ENCODE measurements at regions not wholly inside any gene's neighbourhood (a gene's known extent, or its start where the extent isn't known, plus 50 kb on each side); places are given as distances from the start of the nearest gene placed in this dataset.
"Not testable (repeated sequence)": the region's sequence is repeated elsewhere in the genome, so short reads cannot be mapped to it uniquely, and the experiment has no call there.

DNA sequence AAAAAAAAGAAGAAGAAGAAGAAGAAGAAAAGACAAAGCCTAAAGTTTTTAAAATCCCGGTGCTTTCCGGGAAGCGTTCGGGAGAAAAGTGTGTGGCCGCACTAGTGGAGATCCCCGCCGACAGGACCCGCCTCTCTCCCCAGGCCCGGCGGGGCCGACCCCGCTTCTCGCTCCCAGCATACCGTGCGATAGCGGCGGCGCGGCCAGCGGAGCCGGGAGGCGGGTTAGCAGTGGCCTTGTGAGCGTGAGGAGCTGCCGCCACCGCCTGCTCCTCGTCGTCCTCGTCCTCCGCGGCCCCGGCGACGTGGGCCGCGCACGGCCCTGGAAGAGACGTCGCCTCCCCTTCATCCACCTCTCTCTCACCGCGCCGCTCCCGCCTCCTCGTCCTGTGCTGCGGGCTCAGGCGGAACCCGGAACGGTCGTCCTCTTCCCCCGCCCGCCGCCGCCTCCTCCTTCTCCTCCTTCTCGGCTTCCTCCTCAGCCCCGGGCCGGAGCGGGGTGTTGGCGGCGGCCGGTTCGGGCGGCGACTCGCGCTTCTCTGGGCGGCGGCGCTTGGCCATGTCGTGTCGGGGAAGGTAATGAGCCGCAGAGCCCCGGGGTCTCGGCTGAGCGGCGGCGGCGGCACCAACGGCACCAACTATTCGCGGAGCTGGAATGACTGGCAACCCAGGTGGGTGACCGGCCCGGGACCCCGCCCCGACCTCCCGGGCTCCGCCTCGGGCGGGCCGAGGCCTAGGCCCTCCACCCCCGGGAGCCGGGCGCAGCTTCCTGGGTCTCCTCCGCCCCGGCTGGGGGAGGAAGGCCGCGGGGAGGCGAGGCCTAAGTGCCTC lies 62.6 kb upstream of the CDR2 start:
- not testable (repeated sequence) for H3K9me3 Mint-ChIP-seq, H3K36me3 Mint-ChIP-seq, H3K4me1 Mint-ChIP-seq, H3K27me3 Mint-ChIP-seq
- Mint-ChIP-seq H3K4me3 (peak overlapping the region; percentile 97), H3K27ac (peak overlapping the region; percentile 96)

GRCh38 chr16:22436326-22436822 lies 62.0 kb upstream of the CDR2 start:
- H3K27me3 Mint-ChIP-seq, H3K36me3 Mint-ChIP-seq, H3K4me1 Mint-ChIP-seq, H3K9me3 Mint-ChIP-seq: not testable (repeated sequence)
- H3K27ac Mint-ChIP-seq: peak overlapping the region; percentile 96
- H3K4me3 Mint-ChIP-seq: peak overlapping the region; percentile 97

GRCh38 chr16:22431314-22431713 lies 56.9 kb upstream of the CDR2 start:
- H3K9me3 Mint-ChIP-seq, H3K27me3 Mint-ChIP-seq, H3K4me1 Mint-ChIP-seq, H3K27ac Mint-ChIP-seq, H3K36me3 Mint-ChIP-seq, H3K4me3 Mint-ChIP-seq: not testable (repeated sequence)

- no peaks in the 10 kb centered on the region for H3K27me3 Mint-ChIP-seq
- no peaks in the 10 kb centered on the region for H3K9me3 Mint-ChIP-seq
- no peaks in the 10 kb centered on the region for H3K4me1 Mint-ChIP-seq
- H3K27ac Mint-ChIP-seq: no peak overlapping the region
- peaks cover 7% of the 10 kb centered on the region for H3K36me3 Mint-ChIP-seq
- H3K4me3 Mint-ChIP-seq: no peak overlapping the region
These were observed 54.2 kb upstream of the CDR2 start for GRCh38 chr16:22428654-22429053.

GRCh38 chr16:22427556-22427955 lies 53.1 kb upstream of the CDR2 start:
- Mint-ChIP-seq H3K4me1 (no peaks in the 10 kb centered on the region), H3K27me3 (no peaks in the 10 kb centered on the region), H3K36me3 (peaks cover 9% of the 10 kb centered on the region)

GRCh38 chr16:22425847-22426246 lies 51.4 kb upstream of the CDR2 start:
- no peak overlapping the region for H3K27ac Mint-ChIP-seq
- H3K27me3 Mint-ChIP-seq: no peaks in the 10 kb centered on the region
- no peak overlapping the region for H3K4me3 Mint-ChIP-seq
- H3K4me1 Mint-ChIP-seq: no peaks in the 10 kb centered on the region
- H3K9me3 Mint-ChIP-seq: no peaks in the 10 kb centered on the region
- H3K36me3 Mint-ChIP-seq: peaks cover 14% of the 10 kb centered on the region

More at GRCh38 chr16:22427556-22427955, 53.1 kb upstream of the CDR2 start:
- H3K4me3 Mint-ChIP-seq: no peak overlapping the region
- H3K9me3 Mint-ChIP-seq: no peaks in the 10 kb centered on the region
- H3K27ac Mint-ChIP-seq: no peak overlapping the region

DNA sequence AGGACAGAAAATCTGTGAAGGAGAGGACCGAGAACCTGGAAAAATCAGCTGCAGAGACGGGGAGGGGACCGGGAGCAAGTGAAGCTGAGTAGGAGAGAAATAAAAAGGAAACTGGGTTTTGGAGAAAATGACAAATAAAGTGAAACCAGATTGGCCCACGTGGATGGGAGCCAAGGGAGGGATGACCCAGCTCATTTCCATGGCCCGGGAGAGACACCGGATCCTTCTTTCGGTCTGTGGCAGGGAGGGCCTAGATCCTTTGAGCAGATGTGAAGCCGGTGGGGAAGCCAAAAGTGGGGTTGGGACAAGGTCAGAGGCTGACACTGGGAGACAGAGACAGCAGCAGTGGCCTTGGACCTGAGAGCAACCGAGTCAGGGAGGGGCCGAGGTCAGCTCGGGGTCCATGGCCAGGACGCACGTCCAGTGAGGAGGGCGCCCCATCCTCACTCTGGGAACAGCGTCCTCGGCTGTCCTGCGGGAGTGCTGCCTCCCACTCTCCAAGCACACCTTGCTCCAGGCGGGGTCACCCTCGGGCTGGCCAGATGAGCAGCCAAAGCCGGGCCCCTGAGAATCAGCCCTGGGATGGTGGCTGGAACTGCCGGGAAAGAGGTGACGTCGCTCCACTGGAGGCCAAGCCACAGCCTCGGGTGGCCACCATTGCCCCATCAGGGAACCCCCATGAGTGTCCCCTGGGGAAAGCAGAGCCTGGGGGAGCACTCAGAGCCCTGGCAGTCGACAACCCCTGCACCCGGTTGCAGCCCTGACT lies 50.8 kb upstream of the CDR2 start:
- Mint-ChIP-seq H3K9me3 (no peaks in the 10 kb centered on the region), H3K27ac (peak overlapping the region; percentile 75), H3K36me3 (peaks cover 14% of the 10 kb centered on the region), H3K27me3 (no peaks in the 10 kb centered on the region), H3K4me3 (no peak overlapping the region), H3K4me1 (no peaks in the 10 kb centered on the region)

DNA sequence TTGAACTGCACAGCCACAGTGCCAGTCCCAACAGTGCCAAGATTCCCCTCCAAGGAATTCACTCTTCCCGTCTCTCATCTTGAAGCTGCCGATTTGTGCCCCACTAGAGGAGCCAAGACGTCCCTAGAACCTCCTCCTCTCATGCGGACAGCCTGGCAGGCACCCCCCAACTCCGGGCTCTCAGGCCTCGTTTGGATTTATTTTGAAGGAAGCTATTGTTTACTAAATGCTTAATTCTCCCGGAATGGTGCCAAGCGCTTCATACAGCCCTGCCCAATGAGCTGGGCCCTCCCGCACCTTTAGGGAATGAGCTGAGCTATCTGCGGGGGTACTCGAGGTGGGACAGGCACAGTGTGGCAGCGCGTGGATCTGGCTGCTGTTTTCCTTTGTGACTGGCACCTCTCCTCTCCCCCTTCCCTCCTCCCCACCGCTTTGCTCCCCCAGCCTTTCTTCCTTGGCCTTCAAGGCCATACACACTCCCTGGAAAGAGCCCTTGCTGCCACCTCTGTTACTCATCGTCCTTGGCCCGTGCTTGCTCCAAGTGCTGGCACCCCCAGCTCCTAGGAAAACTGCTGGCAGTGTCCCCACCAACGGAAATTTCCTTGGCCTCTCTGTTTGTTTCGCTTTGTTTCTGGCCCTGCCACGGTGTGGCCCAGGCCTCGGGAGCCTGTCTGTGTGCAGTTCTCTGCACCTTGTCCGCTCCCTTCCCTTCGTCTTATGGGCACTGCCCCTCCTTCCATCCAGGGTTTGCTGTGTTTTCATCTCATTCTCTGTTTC lies 49.9 kb upstream of the CDR2 start:
- Mint-ChIP-seq H3K27ac (peak overlapping the region; percentile 75), H3K4me3 (no peak overlapping the region), H3K27me3 (no peaks in the 10 kb centered on the region), H3K36me3 (peaks cover 14% of the 10 kb centered on the region), H3K9me3 (no peaks in the 10 kb centered on the region), H3K4me1 (no peaks in the 10 kb centered on the region)
